NB4 (cell line): ENCODE measurements at regions not wholly inside any gene's neighbourhood (a gene's known extent, or its start where the extent isn't known, plus 50 kb on each side); places are given as distances from the start of the nearest gene placed in this dataset.

Experiments used
- DNase-seq: peaks from one replicate; pipeline ENCODE4 v3.0.0; 2010; ENCODE audit warnings: low read depth
- H3K4me3 ChIP-seq: one replicate; pipeline ENCODE4 v1.5.1; 2011; ENCODE audit warnings: mild to moderate bottlenecking, low read depth, low read length, moderate library complexity
- MYC ChIP-seq: IDR thresholded peaks from 2 replicates; pipeline ENCODE4 v1.6.1; 2011; ENCODE audit warnings: low read depth, low read length
- POLR2A ChIP-seq: IDR thresholded peaks from 2 replicates; pipeline ENCODE4 v1.6.1; 2011; ENCODE audit warnings: mild to moderate bottlenecking; ENCODE audit not compliant: insufficient read length; ENCODE audit errors: extremely low read depth
- TF ChIP-seq, protein P1 (sequence below): IDR thresholded peaks from one replicate; pipeline ENCODE4 v1.5.1; 2012; ENCODE audit warnings: low read depth, low read length
- TF ChIP-seq, protein P2 (sequence below): IDR thresholded peaks from 2 replicates; pipeline ENCODE4 v1.6.1; 2011; ENCODE audit warnings: low read depth, low read length

DNA sequence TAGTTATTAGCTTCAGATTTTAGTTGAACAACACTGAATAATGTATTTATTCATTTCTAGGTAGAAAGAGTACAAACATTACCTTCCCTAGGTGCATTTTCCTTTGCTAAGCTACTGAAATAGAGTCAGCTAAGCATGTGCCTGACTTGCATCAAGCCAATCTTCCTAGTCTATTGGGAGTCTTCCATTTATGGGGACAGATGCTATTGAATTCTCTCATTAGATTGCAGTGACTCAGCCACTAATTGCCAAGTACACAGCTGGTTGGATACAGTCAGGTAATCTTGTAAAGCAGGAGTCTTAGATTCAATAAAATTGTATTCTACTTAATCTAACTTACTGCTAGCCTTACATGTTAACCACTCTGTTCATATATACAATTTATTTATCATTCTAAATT is 55.2 kb upstream of the RPS13 start:
- TF ChIP-seq MYC: no peak
- TF ChIP-seq, protein P1, sequence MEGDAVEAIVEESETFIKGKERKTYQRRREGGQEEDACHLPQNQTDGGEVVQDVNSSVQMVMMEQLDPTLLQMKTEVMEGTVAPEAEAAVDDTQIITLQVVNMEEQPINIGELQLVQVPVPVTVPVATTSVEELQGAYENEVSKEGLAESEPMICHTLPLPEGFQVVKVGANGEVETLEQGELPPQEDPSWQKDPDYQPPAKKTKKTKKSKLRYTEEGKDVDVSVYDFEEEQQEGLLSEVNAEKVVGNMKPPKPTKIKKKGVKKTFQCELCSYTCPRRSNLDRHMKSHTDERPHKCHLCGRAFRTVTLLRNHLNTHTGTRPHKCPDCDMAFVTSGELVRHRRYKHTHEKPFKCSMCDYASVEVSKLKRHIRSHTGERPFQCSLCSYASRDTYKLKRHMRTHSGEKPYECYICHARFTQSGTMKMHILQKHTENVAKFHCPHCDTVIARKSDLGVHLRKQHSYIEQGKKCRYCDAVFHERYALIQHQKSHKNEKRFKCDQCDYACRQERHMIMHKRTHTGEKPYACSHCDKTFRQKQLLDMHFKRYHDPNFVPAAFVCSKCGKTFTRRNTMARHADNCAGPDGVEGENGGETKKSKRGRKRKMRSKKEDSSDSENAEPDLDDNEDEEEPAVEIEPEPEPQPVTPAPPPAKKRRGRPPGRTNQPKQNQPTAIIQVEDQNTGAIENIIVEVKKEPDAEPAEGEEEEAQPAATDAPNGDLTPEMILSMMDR: no peak
- TF ChIP-seq, protein P2, sequence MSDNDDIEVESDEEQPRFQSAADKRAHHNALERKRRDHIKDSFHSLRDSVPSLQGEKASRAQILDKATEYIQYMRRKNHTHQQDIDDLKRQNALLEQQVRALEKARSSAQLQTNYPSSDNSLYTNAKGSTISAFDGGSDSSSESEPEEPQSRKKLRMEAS: no peak
- TF ChIP-seq POLR2A: no peak
- DNase-seq: no peak
- H3K4me3 ChIP-seq: no peak overlapping the region

DNA sequence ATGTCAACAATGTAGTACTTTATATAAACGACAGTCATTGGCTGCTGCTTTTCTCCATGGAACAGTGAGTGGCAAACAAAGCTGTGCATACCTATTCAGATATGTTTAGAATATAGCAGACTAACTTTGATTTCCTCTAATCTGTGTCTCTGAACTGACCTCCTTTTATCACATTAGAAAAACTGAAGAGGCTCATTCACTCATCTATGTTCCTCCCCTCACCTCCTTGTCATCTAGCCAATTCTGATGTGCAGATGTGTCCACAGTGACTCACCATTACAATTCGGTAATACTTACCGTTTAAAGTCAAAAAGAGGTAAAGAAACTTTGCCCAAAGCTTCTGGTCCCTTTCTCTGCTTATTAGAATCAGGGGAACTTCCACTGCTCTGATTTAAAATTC is 51.5 kb upstream of the RPS13 start:
- TF ChIP-seq MYC: no peak
- TF ChIP-seq POLR2A: no peak
- TF ChIP-seq, protein P2: no peak
- TF ChIP-seq, protein P1: no peak
- DNase-seq: no peak
- H3K4me3 ChIP-seq: no peak overlapping the region
